NCI-H446 (cell line): ENCODE measurements at regions not wholly inside any gene's neighbourhood (a gene's known extent, or its start where the extent isn't known, plus 50 kb on each side); places are given as distances from the start of the nearest gene placed in this dataset.
"Not testable (repeated sequence)": the region's sequence is repeated elsewhere in the genome, so short reads cannot be mapped to it uniquely, and the experiment has no call there.

Experiments
- DNase-seq, 2 experiments: peaks; one replicate each; lab custom pipeline; 2025; lab: John Stamatoyannopoulos, UW

GRCh38 chr14:106530423-106531107, 1004.2 kb downstream of the TMEM121 start:
- DNase-seq = no peak

- not testable (repeated sequence) for DNase-seq
Observed at GRCh38 chr14:106537597-106537996, 1011.2 kb downstream of the TMEM121 start.

- DNase-seq = no peak
Observed at GRCh38 chr14:106538201-106538600, 1011.8 kb downstream of the TMEM121 start.

- no peak for DNase-seq
Observed at GRCh38 chr14:106547735-106548434, 1021.5 kb downstream of the TMEM121 start.

GRCh38 chr14:106549064-106549463, 1022.7 kb downstream of the TMEM121 start:
- no peak for DNase-seq

GRCh38 chr14:106551265-106551664, 1024.9 kb downstream of the TMEM121 start:
- DNase-seq = no peak

GRCh38 chr14:106556211-106556610, 1029.8 kb downstream of the TMEM121 start:
- not testable (repeated sequence) for DNase-seq

GRCh38 chr14:106556665-106557289, 1030.4 kb downstream of the TMEM121 start:
- peak in 1 of 2 experiments; percentile 55 for DNase-seq

GRCh38 chr14:106562451-106562850, 1036.1 kb downstream of the TMEM121 start:
- DNase-seq = no peak

- DNase-seq = peak in 1 of 2 experiments; percentile 20
Observed at GRCh38 chr14:106564058-106564643, 1037.8 kb downstream of the TMEM121 start.

- DNase-seq = no peak
Observed at GRCh38 chr14:106578481-106578880, 1052.1 kb downstream of the TMEM121 start.

GRCh38 chr14:106579084-106579483, 1052.7 kb downstream of the TMEM121 start:
- no peak for DNase-seq

- DNase-seq = no peak
Observed at GRCh38 chr14:106585692-106586091, 1059.3 kb downstream of the TMEM121 start.

GRCh38 chr14:106586098-106586704, 1059.8 kb downstream of the TMEM121 start:
- no peak for DNase-seq

- DNase-seq = not testable (repeated sequence)
Observed at GRCh38 chr14:106591539-106591938, 1065.2 kb downstream of the TMEM121 start.

GRCh38 chr14:106592115-106592852, 1065.9 kb downstream of the TMEM121 start:
- DNase-seq = not testable (repeated sequence)

- no peak for DNase-seq
Observed at GRCh38 chr14:106599209-106599608, 1072.8 kb downstream of the TMEM121 start.

GRCh38 chr14:106605548-106606448, 1079.4 kb downstream of the TMEM121 start:
- DNase-seq = peak in 1 of 2 experiments; percentile 11

GRCh38 chr14:106606936-106607335, 1080.6 kb downstream of the TMEM121 start:
- DNase-seq = no peak

GRCh38 chr14:106610691-106611090, 1084.3 kb downstream of the TMEM121 start:
- no peak for DNase-seq
